Cardiac muscle cell (in vitro differentiated cells and primary cell): ENCODE measurements at regions not wholly inside any gene's neighbourhood (a gene's known extent, or its start where the extent isn't known, plus 50 kb on each side); places are given as distances from the start of the nearest gene placed in this dataset.

Source experiments
- DNase-seq, 2 donors: peaks; one replicate each; pipeline versions ENCODE4 v3.0.0 to v3.0.0-alpha.2; 2010 to 2017; ENCODE audit warnings: low read depth in 1 of 2, low spot score in 1 of 2
- H3K27ac ChIP-seq: fragments of 200-600 bp; sonication (generic); 2 replicates; pipeline ENCODE4 v1.5.1; 2016
- H3K27me3 ChIP-seq: fragments of 200-600 bp; sonication (generic); 2 replicates; pipeline ENCODE4 v1.6.0; 2016; ENCODE audit warnings: control low read depth
- H3K36me3 ChIP-seq: fragments of 200-600 bp; sonication (generic); 2 replicates; pipeline ENCODE4 v1.5.1; 2016; ENCODE audit warnings: control low read depth
- H3K4me1 ChIP-seq: fragments of 200-600 bp; sonication (generic); 2 replicates; pipeline ENCODE4 v1.8.1; 2017; ENCODE audit warnings: low read depth, mild to moderate bottlenecking, mixed run types
- H3K4me3 ChIP-seq: fragments of 200-600 bp; sonication (generic); 2 replicates; pipeline ENCODE4 v1.5.1; 2016; ENCODE audit warnings: mild to moderate bottlenecking
- H3K9me3 ChIP-seq: fragments of 200-600 bp; sonication (generic); 2 replicates; pipeline ENCODE4 v1.5.1; 2017; ENCODE audit warnings: low read depth, mild to moderate bottlenecking, control low read depth
- CTCF ChIP-seq: IDR thresholded peaks from 2 replicates; pipeline ENCODE4 v1.5.1; 2012; ENCODE audit warnings: low read depth, mild to moderate bottlenecking, low read length

GRCh38 chr1:187129132-187129531 lies 300.4 kb downstream of the PLA2G4A start:
- H3K27ac ChIP-seq: no peak overlapping the region
- DNase-seq: no peak
- TF ChIP-seq CTCF: no peak
- H3K27me3 ChIP-seq: no peaks in the 10 kb centered on the region
- no peaks in the 10 kb centered on the region for H3K36me3 ChIP-seq
- H3K4me1 ChIP-seq: peaks cover 6% of the 10 kb centered on the region
- H3K9me3 ChIP-seq: no peaks in the 10 kb centered on the region
- no peak overlapping the region for H3K4me3 ChIP-seq

- no peaks in the 10 kb centered on the region for H3K36me3 ChIP-seq
- H3K4me1 ChIP-seq: no peaks in the 10 kb centered on the region
- no peaks in the 10 kb centered on the region for H3K9me3 ChIP-seq
- no peak overlapping the region for H3K4me3 ChIP-seq
- H3K27me3 ChIP-seq: no peaks in the 10 kb centered on the region
- no peak overlapping the region for H3K27ac ChIP-seq
- no peak for TF ChIP-seq CTCF
- no peak for DNase-seq
These were observed 315.0 kb downstream of the PLA2G4A start for GRCh38 chr1:187143783-187144182.

- no peak overlapping the region for H3K4me3 ChIP-seq
- H3K36me3 ChIP-seq: no peaks in the 10 kb centered on the region
- no peaks in the 10 kb centered on the region for H3K27me3 ChIP-seq
- no peaks in the 10 kb centered on the region for H3K4me1 ChIP-seq
- DNase-seq: no peak
- no peak overlapping the region for H3K27ac ChIP-seq
- H3K9me3 ChIP-seq: no peaks in the 10 kb centered on the region
- TF ChIP-seq CTCF: no peak
These were observed 317.6 kb downstream of the PLA2G4A start for GRCh38 chr1:187146388-187146787.

GRCh38 chr1:187151555-187151954 lies 322.8 kb downstream of the PLA2G4A start:
- no peak for DNase-seq
- Histone ChIP-seq H3K27me3 (no peaks in the 10 kb centered on the region), H3K9me3 (no peaks in the 10 kb centered on the region), H3K4me3 (no peak overlapping the region), H3K27ac (no peak overlapping the region), H3K36me3 (no peaks in the 10 kb centered on the region), H3K4me1 (no peaks in the 10 kb centered on the region)
- TF ChIP-seq CTCF: no peak

GRCh38 chr1:187153047-187153446 lies 324.3 kb downstream of the PLA2G4A start:
- no peak overlapping the region for H3K4me3 ChIP-seq
- no peak overlapping the region for H3K27ac ChIP-seq
- DNase-seq: no peak
- no peaks in the 10 kb centered on the region for H3K27me3 ChIP-seq
- no peak for TF ChIP-seq CTCF
- no peaks in the 10 kb centered on the region for H3K9me3 ChIP-seq
- no peaks in the 10 kb centered on the region for H3K36me3 ChIP-seq
- H3K4me1 ChIP-seq: no peaks in the 10 kb centered on the region

GRCh38 chr1:187157115-187157514 lies 328.4 kb downstream of the PLA2G4A start:
- no peak overlapping the region for H3K4me3 ChIP-seq
- no peaks in the 10 kb centered on the region for H3K36me3 ChIP-seq
- no peak for DNase-seq
- H3K4me1 ChIP-seq: no peaks in the 10 kb centered on the region
- no peak overlapping the region for H3K27ac ChIP-seq
- H3K9me3 ChIP-seq: no peaks in the 10 kb centered on the region
- H3K27me3 ChIP-seq: no peaks in the 10 kb centered on the region
- TF ChIP-seq CTCF: no peak
